Iris pigment epithelial cell (primary cell): ENCODE measurements at regions not wholly inside any gene's neighbourhood (a gene's known extent, or its start where the extent isn't known, plus 50 kb on each side); places are given as distances from the start of the nearest gene placed in this dataset.
A peak's percentile ranks its signal among the peaks of the same experiment; 100 is the strongest.
"Not testable (repeated sequence)": the region's sequence is repeated elsewhere in the genome, so short reads cannot be mapped to it uniquely, and the experiment has no call there.

ENCODE experiments used
- DNase-seq: peaks from one replicate; pipeline ENCODE4 v3.0.0-alpha.2; 2011; ENCODE audit warnings: low read depth

GRCh38 chr1:219058891-219059820 lies 114.5 kb upstream of the LYPLAL1 start:
- peak; percentile 56 for DNase-seq

GRCh38 chr1:219060798-219061197 lies 112.9 kb upstream of the LYPLAL1 start:
- no peak for DNase-seq

- no peak for DNase-seq
Measured at GRCh38 chr1:219062161-219062560, 111.5 kb upstream of the LYPLAL1 start.

GRCh38 chr1:219066098-219066497 lies 107.6 kb upstream of the LYPLAL1 start:
- DNase-seq = no peak

GRCh38 chr1:219066631-219067349 lies 106.9 kb upstream of the LYPLAL1 start:
- peak; percentile 78 for DNase-seq

GRCh38 chr1:219067350-219067712 lies 106.3 kb upstream of the LYPLAL1 start:
- no peak for DNase-seq

- not testable (repeated sequence) for DNase-seq
Measured at GRCh38 chr1:219070395-219070794, 103.3 kb upstream of the LYPLAL1 start.

GRCh38 chr1:219071209-219071608 lies 102.5 kb upstream of the LYPLAL1 start:
- no peak for DNase-seq

- no peak for DNase-seq
Measured at GRCh38 chr1:219072329-219072728, 101.3 kb upstream of the LYPLAL1 start.

GRCh38 chr1:219074084-219074728 lies 99.5 kb upstream of the LYPLAL1 start:
- DNase-seq = no peak

- peak; percentile 50 for DNase-seq
Measured at GRCh38 chr1:219075121-219075879, 98.4 kb upstream of the LYPLAL1 start.

- DNase-seq = no peak
Measured at GRCh38 chr1:219076326-219076937, 97.2 kb upstream of the LYPLAL1 start.

GRCh38 chr1:219077767-219078166 lies 95.9 kb upstream of the LYPLAL1 start:
- DNase-seq = not testable (repeated sequence)

GRCh38 chr1:219081943-219082925 lies 91.4 kb upstream of the LYPLAL1 start:
- DNase-seq = no peak

- no peak for DNase-seq
Measured at GRCh38 chr1:219083631-219084030, 90.0 kb upstream of the LYPLAL1 start.

- peak; percentile 89 for DNase-seq
Measured at GRCh38 chr1:219085082-219085481, 88.6 kb upstream of the LYPLAL1 start.

- peak; percentile 75 for DNase-seq
Measured at GRCh38 chr1:219085988-219086387, 87.7 kb upstream of the LYPLAL1 start.

- DNase-seq = peak; percentile 50
Measured at GRCh38 chr1:219086956-219087469, 86.7 kb upstream of the LYPLAL1 start.

- DNase-seq = peak; percentile 99
Measured at GRCh38 chr1:219088778-219089557, 84.7 kb upstream of the LYPLAL1 start.
